Erythroblast (primary cell): ENCODE measurements at regions not wholly inside any gene's neighbourhood (a gene's known extent, or its start where the extent isn't known, plus 50 kb on each side); places are given as distances from the start of the nearest gene placed in this dataset.

Experiments used
- GATA1 ChIP-seq: IDR thresholded peaks from 2 replicates; pipeline ENCODE4 v1.6.1; 2011; ENCODE audit warnings: low read depth, mild to moderate bottlenecking, control low read depth, low read length, moderate library complexity
- POLR2A ChIP-seq: IDR thresholded peaks from 2 replicates; pipeline ENCODE4 v1.6.1; 2011; ENCODE audit warnings: mild to moderate bottlenecking, low read length

- TF ChIP-seq POLR2A (no peak), GATA1 (no peak)
These were observed 228.2 kb downstream of the ADGRA3 start for GRCh38 chr4:22287631-22288030.
